ENCODE measurements at regions not wholly inside any gene's neighbourhood (a gene's known extent, or its start where the extent isn't known, plus 50 kb on each side); places are given as distances from the start of the nearest gene placed in this dataset.
"Not testable (repeated sequence)": the region's sequence is repeated elsewhere in the genome, so short reads cannot be mapped to it uniquely, and the experiment has no call there.

GRCh38 chr10:23870651-23871610 is 338.0 kb upstream of the KIAA1217 start:
- DNase-seq (ENCODE audit: low spot score): no peak

- DNase-seq (ENCODE audit: low spot score): no peak
Observed at GRCh38 chr10:23872290-23872689, 336.6 kb upstream of the KIAA1217 start.

GRCh38 chr10:23877791-23878320 is 331.1 kb upstream of the KIAA1217 start:
- no peak for DNase-seq (ENCODE audit: low spot score)

GRCh38 chr10:23884670-23885069 is 324.3 kb upstream of the KIAA1217 start:
- no peak for DNase-seq (ENCODE audit: low spot score)

GRCh38 chr10:23885853-23886252 is 323.1 kb upstream of the KIAA1217 start:
- DNase-seq (ENCODE audit: low spot score): no peak

- no peak for DNase-seq (ENCODE audit: low spot score)
Observed at GRCh38 chr10:23886355-23886754, 322.6 kb upstream of the KIAA1217 start.

GRCh38 chr10:23891301-23891700 is 317.6 kb upstream of the KIAA1217 start:
- no peak for DNase-seq (ENCODE audit: low spot score)

GRCh38 chr10:23892296-23892695 is 316.6 kb upstream of the KIAA1217 start:
- DNase-seq (ENCODE audit: low spot score): no peak

- no peak for DNase-seq (ENCODE audit: low spot score)
Observed at GRCh38 chr10:23897267-23897666, 311.7 kb upstream of the KIAA1217 start.

GRCh38 chr10:23897861-23898260 is 311.1 kb upstream of the KIAA1217 start:
- no peak for DNase-seq (ENCODE audit: low spot score)

- no peak for DNase-seq (ENCODE audit: low spot score)
Observed at GRCh38 chr10:23899166-23899565, 309.8 kb upstream of the KIAA1217 start.

- no peak for DNase-seq (ENCODE audit: low spot score)
Observed at GRCh38 chr10:23910291-23910690, 298.6 kb upstream of the KIAA1217 start.

GRCh38 chr10:23912884-23913404 is 296.0 kb upstream of the KIAA1217 start:
- DNase-seq (ENCODE audit: low spot score): no peak

- no peak for DNase-seq (ENCODE audit: low spot score)
Observed at GRCh38 chr10:23914641-23915040, 294.3 kb upstream of the KIAA1217 start.

GRCh38 chr10:23917251-23917840 is 291.6 kb upstream of the KIAA1217 start:
- no peak for DNase-seq (ENCODE audit: low spot score)

GRCh38 chr10:23918090-23918723 is 290.7 kb upstream of the KIAA1217 start:
- DNase-seq (ENCODE audit: low spot score): no peak

- no peak for DNase-seq (ENCODE audit: low spot score)
Observed at GRCh38 chr10:23918839-23919238, 290.1 kb upstream of the KIAA1217 start.

GRCh38 chr10:23927576-23928325 is 281.2 kb upstream of the KIAA1217 start:
- peak; percentile 66 for DNase-seq (ENCODE audit: low spot score)

- DNase-seq (ENCODE audit: low spot score): not testable (repeated sequence)
Observed at GRCh38 chr10:23934023-23934422, 274.9 kb upstream of the KIAA1217 start.

GRCh38 chr10:23945845-23946244 is 263.1 kb upstream of the KIAA1217 start:
- DNase-seq (ENCODE audit: low spot score): no peak

- DNase-seq (ENCODE audit: low spot score): no peak
Observed at GRCh38 chr10:23951841-23952240, 257.1 kb upstream of the KIAA1217 start.
